ENCODE measurements at regions not wholly inside any gene's neighbourhood (a gene's known extent, or its start where the extent isn't known, plus 50 kb on each side); places are given as distances from the start of the nearest gene placed in this dataset.
A peak's percentile ranks its signal among the peaks of the same experiment; 100 is the strongest.

DNA sequence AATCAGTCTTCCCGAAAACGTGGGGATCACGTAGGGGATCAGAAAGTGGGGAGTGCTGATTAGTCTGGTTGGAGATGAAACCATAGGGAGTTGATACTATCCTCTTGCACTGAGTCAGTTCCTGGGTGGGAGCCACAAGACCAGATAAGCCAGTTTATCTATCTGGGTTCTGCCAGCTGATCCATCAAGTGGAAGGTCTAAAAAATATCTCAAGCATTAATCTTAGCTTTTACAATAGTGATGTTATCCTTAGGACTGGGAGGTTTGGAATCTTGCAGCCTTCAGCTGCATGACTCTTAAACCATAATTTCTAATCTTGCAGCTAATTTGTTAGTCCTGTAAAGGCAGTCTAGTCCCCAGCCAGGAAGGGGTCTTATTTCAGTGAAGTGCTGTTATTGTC lies 2474.2 kb downstream of the PCDH9 start:
- no peak overlapping the region for H3K14ac ChIP-seq (ENCODE audit: insufficient read depth, low read length)
- H3K27ac Mint-ChIP-seq: peak overlapping the region in 1 of 3 experiments; percentile 22; a peak in 1 of 7 replicates
- no peak overlapping the region for H3T11ph ChIP-seq (ENCODE audit: low read length)
- no peak overlapping the region for H2BK20ac ChIP-seq (ENCODE audit: low read depth, low read length, poor library complexity, severe bottlenecking)
- H3K79me2 ChIP-seq (ENCODE audit: insufficient read depth, low read length): no peaks in the 10 kb centered on the region
- H3K36me3 Mint-ChIP-seq (ENCODE audit: insufficient read depth in 1 of 3, low read depth in 3 of 3): peaks cover 0 to 5% (median 3%) of the 10 kb centered on the region in 3 experiments; a peak in 2 of 7 replicates
- DNase-seq: no peak
- no CpG with 5 or more reads among the region's 3 CpGs for WGBS (ENCODE audit: extremely low coverage, insufficient read length, low lambda C conversion rate)
- H4K5ac ChIP-seq (ENCODE audit: insufficient read length, low read depth, low read length): no peak overlapping the region
- no peaks in the 10 kb centered on the region for H3K79me1 ChIP-seq (ENCODE audit: insufficient read depth, low read depth, low read length, poor library complexity, severe bottlenecking)
- no peak overlapping the region for H3K56ac ChIP-seq (ENCODE audit: insufficient read length, low read depth, low read length)
- H3K18ac ChIP-seq (ENCODE audit: insufficient read length, low read depth, low read length): no peak overlapping the region
- H3K9ac ChIP-seq (ENCODE audit: extremely low read depth, insufficient read length, low read length): no peak overlapping the region
- H2BK5ac ChIP-seq (ENCODE audit: insufficient read length, low read length): no peak overlapping the region
- H3K4me1 Mint-ChIP-seq: peaks cover 17 to 19% of the 10 kb centered on the region in 2 experiments
- H3K4me2 ChIP-seq (ENCODE audit: insufficient read depth, insufficient read length, low read length): no peak overlapping the region
- H3K9me3 ChIP-seq (ENCODE audit: control insufficient read depth, low read depth, low read length): no peaks in the 10 kb centered on the region
- H4K20me1 ChIP-seq (ENCODE audit: control insufficient read depth, insufficient read depth, insufficient read length): no peaks in the 10 kb centered on the region
- no peak overlapping the region for H2BK120ac ChIP-seq (ENCODE audit: low read depth, low read length, poor library complexity, severe bottlenecking)
- H3K23me2 ChIP-seq (ENCODE audit: insufficient read length, low read depth, low read length, poor library complexity, severe bottlenecking): no peaks in the 10 kb centered on the region
- H3K23ac ChIP-seq (ENCODE audit: insufficient read length, low read depth, low read length): no peak overlapping the region
- H3K27me3 Mint-ChIP-seq (ENCODE audit: low read depth): no peaks in the 10 kb centered on the region
- H3K4me1 ChIP-seq (ENCODE audit: insufficient read depth, low read length): peaks cover 3% of the 10 kb centered on the region; the same call in 1 of the 2 replicates
- no peak overlapping the region for H3K27ac ChIP-seq (ENCODE audit: insufficient read length, low read depth, low read length)
- no peak overlapping the region for H3K4me3 Mint-ChIP-seq
- no peak overlapping the region for H4K8ac ChIP-seq (replicated peaks; ENCODE audit: insufficient read length, low read depth, low read length)
- no peak overlapping the region for H3K4ac ChIP-seq (ENCODE audit: low read depth, low read length)
- no peak overlapping the region for H2AFZ ChIP-seq (ENCODE audit: low read length)
- H3K27me3 ChIP-seq (ENCODE audit: insufficient read depth, low read length): no peaks in the 10 kb centered on the region
- no peak overlapping the region for H4K91ac ChIP-seq (ENCODE audit: insufficient read length, low read depth, low read length)
- TF ChIP-seq, protein P1, sequence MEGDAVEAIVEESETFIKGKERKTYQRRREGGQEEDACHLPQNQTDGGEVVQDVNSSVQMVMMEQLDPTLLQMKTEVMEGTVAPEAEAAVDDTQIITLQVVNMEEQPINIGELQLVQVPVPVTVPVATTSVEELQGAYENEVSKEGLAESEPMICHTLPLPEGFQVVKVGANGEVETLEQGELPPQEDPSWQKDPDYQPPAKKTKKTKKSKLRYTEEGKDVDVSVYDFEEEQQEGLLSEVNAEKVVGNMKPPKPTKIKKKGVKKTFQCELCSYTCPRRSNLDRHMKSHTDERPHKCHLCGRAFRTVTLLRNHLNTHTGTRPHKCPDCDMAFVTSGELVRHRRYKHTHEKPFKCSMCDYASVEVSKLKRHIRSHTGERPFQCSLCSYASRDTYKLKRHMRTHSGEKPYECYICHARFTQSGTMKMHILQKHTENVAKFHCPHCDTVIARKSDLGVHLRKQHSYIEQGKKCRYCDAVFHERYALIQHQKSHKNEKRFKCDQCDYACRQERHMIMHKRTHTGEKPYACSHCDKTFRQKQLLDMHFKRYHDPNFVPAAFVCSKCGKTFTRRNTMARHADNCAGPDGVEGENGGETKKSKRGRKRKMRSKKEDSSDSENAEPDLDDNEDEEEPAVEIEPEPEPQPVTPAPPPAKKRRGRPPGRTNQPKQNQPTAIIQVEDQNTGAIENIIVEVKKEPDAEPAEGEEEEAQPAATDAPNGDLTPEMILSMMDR (conservative IDR thresholded peaks at IDR 0.05): no peak
- H3K9me3 Mint-ChIP-seq: no peaks in the 10 kb centered on the region
- H2BK15ac ChIP-seq (ENCODE audit: low read depth, low read length): no peak overlapping the region
- H2BK12ac ChIP-seq (ENCODE audit: insufficient read length, low read depth, low read length): no peak overlapping the region
- H2AK5ac ChIP-seq (ENCODE audit: insufficient read length, low read length): no peak overlapping the region
